ENCODE measurements at regions not wholly inside any gene's neighbourhood (a gene's known extent, or its start where the extent isn't known, plus 50 kb on each side); places are given as distances from the start of the nearest gene placed in this dataset.

DNA sequence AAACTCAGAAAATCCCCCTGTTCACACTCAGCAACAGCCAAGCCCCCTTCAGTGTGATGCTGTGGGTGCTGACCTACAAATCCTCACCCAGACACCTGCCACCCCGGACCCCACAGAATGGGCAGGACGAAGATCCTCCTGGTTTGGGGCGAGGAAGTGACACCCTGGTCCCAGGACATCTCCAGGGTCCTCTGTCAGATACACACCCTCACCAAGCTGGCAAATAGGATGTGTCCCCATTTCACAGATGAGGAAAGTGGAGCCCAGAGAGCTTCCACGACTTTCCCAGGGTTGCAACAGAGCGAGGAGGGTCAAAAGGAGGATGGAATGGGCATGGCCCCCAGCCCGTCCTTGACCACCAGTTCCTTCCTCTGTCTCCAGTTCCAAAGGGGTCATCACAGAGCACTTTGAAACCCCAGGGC lies 92.0 kb upstream of the AFDN start:
- 93 to 99% (median 94%) methylated on average over 4 to 6 of the region's 6 CpGs for WGBS, 3 donors
- Histone ChIP-seq H3K4me1 (no peaks in the 10 kb centered on the region), H3K9me3 (no peaks in the 10 kb centered on the region), H3K27ac (no peak overlapping the region), H3K4me3 (no peak overlapping the region), H3K27me3 (ENCODE audit: insufficient read depth in 3 of 3, low read length in 2 of 3) (no peaks in the 10 kb centered on the region), H3K36me3 (ENCODE audit: insufficient read depth in 1 of 2, low read depth in 1 of 2) (no peaks in the 10 kb centered on the region)
- intact Hi-C loops (cut with DNase I): no loop called here
- DNase-seq (no peak), ATAC-seq (no peak)
- TF ChIP-seq, protein P1, sequence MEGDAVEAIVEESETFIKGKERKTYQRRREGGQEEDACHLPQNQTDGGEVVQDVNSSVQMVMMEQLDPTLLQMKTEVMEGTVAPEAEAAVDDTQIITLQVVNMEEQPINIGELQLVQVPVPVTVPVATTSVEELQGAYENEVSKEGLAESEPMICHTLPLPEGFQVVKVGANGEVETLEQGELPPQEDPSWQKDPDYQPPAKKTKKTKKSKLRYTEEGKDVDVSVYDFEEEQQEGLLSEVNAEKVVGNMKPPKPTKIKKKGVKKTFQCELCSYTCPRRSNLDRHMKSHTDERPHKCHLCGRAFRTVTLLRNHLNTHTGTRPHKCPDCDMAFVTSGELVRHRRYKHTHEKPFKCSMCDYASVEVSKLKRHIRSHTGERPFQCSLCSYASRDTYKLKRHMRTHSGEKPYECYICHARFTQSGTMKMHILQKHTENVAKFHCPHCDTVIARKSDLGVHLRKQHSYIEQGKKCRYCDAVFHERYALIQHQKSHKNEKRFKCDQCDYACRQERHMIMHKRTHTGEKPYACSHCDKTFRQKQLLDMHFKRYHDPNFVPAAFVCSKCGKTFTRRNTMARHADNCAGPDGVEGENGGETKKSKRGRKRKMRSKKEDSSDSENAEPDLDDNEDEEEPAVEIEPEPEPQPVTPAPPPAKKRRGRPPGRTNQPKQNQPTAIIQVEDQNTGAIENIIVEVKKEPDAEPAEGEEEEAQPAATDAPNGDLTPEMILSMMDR (IDR thresholded peaks at IDR 0.05): no peak

DNA sequence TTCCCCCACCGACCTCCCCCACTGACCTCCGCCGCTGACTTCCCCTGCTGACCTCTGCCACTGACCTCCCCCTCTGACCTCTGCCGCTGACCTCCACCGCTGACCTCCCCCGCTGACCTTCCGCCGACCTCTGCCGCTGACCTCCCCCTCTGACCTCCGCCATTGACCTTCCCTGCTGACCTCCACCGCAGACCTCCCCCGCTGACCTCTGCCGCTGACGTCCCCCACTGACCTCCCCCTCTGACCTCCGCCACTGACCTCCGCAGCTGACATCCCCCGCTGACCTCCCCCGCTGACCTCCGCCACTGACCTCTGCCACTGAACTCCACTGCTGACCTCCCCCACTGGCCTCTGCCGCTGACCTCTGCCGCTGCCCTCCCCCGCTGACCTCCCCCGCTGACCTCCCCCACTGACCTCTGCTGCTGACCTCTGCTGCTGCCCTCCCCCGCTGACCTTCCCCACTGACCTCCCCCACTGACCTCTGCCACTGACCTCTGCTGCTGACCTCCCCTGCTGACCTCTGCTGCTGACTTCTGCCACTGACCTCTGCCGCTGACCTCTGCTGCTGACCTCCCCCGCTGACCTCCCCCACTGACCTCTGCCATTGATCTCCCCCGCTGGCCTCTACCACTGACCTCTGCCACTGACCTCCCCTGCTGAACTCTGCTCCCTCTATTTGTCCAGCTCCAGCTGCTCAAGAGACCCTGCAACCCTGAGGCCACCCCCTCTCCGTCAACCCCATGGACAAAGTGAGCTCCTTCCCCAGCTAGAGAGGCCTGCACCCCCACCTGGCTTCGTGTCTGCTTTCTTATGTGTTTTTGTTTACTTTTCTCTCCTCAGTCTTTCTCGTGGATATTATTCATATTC lies 91.4 kb upstream of the AFDN start:
- WGBS, 3 donors: 83 to 91% (median 83%) methylated on average over 16 to 30 of the region's 30 CpGs
- Histone ChIP-seq H3K4me3 (no peak overlapping the region), H3K27ac (no peak overlapping the region), H3K4me1 (no peaks in the 10 kb centered on the region), H3K36me3 (ENCODE audit: insufficient read depth in 1 of 2, low read depth in 1 of 2) (no peaks in the 10 kb centered on the region), H3K9me3 (no peaks in the 10 kb centered on the region), H3K27me3 (ENCODE audit: insufficient read depth in 3 of 3, low read length in 2 of 3) (no peaks in the 10 kb centered on the region)
- TF ChIP-seq, protein P1 (IDR thresholded peaks at IDR 0.05): no peak
- peak in 1 of 4 donors; percentile 19 for ATAC-seq
- intact Hi-C loops (cut with DNase I): no loop called here
- no peak for DNase-seq

DNA sequence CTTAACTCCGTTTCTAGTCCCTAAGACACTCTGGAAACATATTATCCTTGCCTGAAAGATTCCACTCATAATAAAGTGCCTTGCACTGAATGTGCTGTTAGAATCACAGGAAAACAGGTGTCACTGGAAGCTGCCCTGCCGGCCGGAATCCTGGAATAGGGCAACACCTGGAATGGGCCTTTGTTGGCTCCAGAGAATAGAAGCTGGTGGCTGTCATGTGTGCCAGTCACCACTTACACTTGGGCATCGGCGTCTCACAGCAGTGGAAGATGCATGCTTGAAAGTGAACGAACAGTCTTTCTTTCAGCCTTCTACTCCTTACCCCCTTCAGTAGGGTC lies 90.8 kb upstream of the AFDN start:
- no peak for ATAC-seq
- Histone ChIP-seq H3K36me3 (ENCODE audit: insufficient read depth in 1 of 2, low read depth in 1 of 2) (no peaks in the 10 kb centered on the region), H3K9me3 (no peaks in the 10 kb centered on the region), H3K27ac (no peak overlapping the region), H3K4me3 (no peak overlapping the region), H3K4me1 (no peaks in the 10 kb centered on the region), H3K27me3 (ENCODE audit: insufficient read depth in 3 of 3, low read length in 2 of 3) (no peaks in the 10 kb centered on the region)
- DNase-seq: no peak
- TF ChIP-seq, protein P1 (IDR thresholded peaks at IDR 0.05): no peak
- 71 to 75% (median 74%) methylated on average over 6 of the region's 6 CpGs for WGBS, 3 donors
- intact Hi-C loops (cut with DNase I): no loop called here

DNA sequence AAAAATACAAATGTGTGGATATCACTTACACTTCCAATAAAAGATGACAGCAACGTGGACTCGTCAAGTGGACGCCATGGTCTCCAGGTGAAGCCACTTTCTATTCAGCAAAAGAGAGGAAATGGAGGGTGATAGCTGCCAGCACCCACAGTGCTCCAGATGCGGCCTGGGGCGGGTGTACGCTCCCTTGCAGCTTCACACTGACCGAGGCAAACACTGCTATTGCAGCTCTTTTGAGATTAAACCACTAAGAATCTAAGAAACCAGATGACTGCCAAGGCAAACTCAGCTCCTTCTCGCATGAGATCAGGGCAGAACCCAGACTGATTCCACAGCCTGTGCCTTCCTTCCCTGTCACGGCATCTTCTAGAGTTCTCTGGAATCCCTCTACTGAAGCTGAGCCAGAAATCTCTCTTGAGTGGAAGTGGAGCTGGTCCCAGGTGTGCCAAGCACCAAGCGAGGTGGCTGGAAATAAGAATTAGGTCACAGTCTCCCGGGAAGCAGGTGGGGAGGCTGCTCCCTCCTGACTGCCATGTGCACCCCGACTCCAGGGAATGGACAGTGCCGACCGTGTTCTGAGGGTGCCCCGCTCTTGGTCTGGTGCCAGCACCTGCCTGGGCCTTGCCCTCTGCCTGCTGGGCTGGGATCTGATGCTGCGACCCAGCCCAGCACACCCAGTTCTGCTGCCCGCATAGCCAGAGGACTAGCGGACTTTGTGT lies 90.1 kb upstream of the AFDN start:
- H3K4me1 ChIP-seq: no peaks in the 10 kb centered on the region
- no peaks in the 10 kb centered on the region for H3K9me3 ChIP-seq
- no peak for DNase-seq
- 69 to 82% (median 79%) methylated on average over 18 of the region's 18 CpGs for WGBS, 3 donors
- H3K4me3 ChIP-seq: no peak overlapping the region
- H3K27ac ChIP-seq: no peak overlapping the region
- no peaks in the 10 kb centered on the region for H3K27me3 ChIP-seq (ENCODE audit: insufficient read depth in 3 of 3, low read length in 2 of 3)
- ATAC-seq: no peak
- no peaks in the 10 kb centered on the region for H3K36me3 ChIP-seq (ENCODE audit: insufficient read depth in 1 of 2, low read depth in 1 of 2)
- TF ChIP-seq, protein P1 (IDR thresholded peaks at IDR 0.05): no peak
- intact Hi-C loops (cut with DNase I): no loop called here
